ENCODE measurements at regions not wholly inside any gene's neighbourhood (a gene's known extent, or its start where the extent isn't known, plus 50 kb on each side); places are given as distances from the start of the nearest gene placed in this dataset.

DNA sequence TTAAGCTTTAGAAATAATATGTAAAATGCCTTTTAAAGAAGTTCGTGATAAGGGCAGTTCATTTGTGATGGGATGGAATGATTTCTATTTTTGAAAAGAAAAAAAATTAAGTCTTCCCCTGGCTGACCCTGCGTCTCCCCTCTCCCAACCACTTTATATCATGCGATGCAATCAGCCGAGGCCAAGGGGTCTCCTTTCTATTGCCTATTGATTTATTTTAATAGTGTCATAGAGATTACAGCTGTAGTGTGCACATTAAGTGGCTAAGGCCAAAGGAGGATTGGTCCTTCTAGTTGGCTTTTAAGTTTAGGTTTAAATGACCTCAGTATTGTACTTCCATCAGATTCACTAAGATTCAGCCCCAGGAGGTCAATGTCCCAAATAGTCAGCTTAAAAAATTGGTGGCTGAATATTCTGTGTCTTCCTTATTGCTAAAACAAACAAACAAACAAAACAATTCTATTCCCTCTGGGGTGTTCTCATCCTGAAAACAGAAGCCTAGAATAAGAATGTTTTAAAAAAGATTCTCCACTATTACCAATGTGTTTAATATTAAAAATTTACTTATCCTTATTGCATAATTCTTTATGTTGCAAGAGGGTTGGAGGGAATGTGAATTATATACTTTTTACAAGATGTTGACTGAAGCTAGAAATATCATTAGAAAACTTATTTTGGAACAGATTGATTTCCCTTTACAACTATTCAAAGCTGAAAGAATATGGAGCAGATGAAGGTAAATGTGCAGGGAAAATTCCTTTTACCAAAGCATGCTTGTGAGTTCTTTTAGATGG is 359.1 kb downstream of the SAMD5 start:
- DNase-seq: no peak

DNA sequence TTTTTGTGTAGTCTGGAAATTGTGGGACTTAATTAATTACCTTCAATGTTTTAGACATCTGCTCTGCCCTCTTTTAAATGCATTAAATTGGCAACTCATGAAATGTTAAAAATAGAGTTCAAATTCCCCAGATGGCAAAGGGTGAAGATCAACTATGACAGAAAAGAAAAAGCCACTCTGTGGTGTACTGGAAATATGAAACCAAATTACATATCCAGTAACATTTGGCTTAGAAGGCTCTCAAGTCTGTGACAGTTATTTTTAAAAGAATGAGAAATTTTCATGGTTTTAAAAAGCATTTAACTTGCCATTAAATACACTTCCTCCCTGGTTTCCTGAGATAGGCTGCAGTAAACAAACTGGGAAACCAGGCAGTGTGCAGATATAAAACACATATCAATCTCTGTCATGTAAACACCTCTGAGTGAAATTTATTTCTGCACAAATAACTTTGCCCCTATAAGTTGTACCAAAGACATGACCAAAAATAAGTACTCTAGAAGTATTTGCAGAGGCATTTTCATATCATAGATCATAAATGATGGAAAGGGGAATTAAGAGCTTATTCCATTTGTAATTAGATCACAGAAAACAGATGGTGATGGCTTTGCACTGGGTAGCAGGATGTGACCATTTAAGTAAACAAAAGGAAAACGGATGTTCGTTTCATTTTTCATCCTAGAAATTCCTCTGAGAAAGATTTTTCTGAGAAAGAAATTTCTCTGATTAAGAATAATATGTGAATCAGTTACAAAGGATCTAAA is 360.1 kb downstream of the SAMD5 start:
- no peak for DNase-seq

- DNase-seq: no peak
Observed at GRCh38 chr6:147869201-147869600, 360.7 kb downstream of the SAMD5 start.

DNA sequence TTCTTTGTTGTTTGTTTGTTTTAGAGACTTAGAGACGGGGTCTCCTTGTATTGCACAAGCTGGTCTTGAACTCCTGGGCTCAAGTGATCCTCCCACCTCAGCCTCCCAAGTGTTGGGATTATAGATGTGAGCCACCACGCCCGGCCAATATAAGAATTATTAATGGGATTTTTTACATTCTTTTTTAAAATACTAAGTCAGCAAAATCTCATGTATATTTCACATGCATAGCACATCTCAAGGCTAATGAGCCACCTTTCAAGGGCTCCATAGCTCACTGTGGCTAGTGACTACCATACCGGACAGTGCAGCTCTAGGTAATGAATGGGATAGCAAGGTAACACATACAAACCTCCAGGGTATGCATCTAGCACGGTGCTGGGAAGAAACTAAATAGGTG is 361.4 kb downstream of the SAMD5 start:
- DNase-seq: no peak

DNA sequence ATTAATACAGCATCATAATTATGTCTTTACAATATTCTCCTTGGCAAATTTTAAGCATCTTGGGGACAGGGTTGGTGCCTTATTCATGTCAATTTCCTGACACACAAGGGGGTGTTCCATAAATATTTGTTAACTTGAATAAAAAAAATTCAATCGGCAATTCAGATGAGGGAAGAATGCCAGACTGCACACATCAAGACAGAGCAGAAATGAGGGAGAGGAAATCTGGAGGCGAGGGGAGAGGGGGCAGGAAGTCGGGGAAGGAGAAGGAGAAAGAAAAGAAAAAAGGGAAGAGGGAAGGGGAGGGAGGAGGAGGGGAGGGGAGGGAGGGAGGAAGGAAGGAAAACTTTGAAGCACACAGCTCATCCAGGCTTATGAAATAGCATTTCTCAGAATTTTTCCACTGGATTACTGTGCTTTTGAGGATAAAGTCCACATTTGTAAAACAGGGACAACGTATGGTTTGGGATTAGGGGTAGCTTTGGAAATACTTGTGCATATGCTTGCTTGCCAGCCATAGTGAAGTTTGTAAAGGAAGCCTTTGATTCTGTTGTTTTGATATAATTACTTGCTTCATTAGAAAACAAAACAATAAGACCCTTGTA is 362.1 kb downstream of the SAMD5 start:
- DNase-seq: no peak

GRCh38 chr6:147872002-147872401 is 363.5 kb downstream of the SAMD5 start:
- DNase-seq: no peak

- no peak for DNase-seq
Observed at GRCh38 chr6:147873816-147874215, 365.3 kb downstream of the SAMD5 start.

- no peak for DNase-seq
Observed at GRCh38 chr6:147874322-147874721, 365.8 kb downstream of the SAMD5 start.

DNA sequence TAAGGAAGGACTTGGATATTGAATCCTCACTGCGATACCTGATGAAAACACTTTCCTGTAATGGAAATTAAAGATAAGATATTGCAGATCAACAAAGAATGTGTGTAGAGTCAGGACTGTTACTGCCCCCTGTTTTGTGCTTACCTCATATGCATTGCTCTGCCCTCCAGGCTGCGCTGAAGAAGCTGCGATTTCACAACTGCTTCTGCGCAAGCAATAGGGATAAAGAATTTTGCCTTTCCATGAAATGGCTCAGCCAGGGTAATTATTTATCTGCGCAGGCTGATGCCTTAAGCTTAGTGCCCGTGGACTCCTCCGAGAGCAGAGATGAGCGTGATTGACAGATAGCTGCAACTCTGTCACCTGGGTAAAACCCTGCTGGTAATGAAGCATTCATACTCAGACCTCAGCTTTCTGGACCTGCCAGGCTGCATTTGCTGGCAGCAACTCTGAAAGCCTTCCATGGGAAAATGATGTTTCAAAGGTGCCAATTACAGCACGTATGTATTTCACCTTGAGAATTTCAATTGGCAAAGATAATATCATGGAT is 370.6 kb downstream of the SAMD5 start:
- DNase-seq: no peak

DNA sequence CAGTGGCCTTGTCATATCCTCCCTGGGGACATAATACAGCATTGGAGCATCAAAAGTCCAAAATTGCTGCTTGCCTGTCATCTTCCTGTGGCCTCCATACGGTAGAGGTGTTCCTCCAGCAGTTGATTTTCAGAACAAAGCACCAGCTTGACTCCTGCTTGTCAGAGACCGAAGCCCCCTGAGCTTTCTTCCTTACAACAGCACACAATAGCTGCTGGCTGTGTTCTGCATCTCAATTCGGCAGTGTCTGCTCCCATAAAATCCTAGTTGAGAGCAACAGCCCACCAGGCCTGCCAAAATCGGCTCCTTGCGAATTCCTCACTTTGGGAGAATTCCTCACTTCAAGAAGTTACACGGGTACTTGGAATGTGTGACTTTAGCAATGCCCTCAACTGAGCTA is 372.9 kb downstream of the SAMD5 start:
- no peak for DNase-seq

DNA sequence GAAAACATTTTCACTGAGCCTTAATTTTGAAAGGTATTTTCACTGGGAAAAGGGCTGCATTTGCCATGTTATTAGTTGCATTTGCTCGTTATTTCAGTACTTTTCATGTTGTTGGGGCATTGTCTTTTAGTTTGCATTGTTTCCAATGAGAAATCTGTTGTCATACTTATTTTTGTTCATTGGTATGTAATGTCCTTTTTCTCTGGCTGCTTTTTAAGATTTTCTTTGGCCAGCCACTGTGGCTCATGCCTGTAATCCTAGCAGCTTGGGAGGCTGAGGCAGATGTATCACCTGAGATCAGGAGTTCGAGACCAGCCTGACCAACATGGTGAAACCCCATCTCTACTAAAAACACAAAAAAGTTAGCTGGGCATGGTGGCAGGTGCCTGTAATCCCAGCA is 379.9 kb downstream of the SAMD5 start:
- no peak for DNase-seq

DNA sequence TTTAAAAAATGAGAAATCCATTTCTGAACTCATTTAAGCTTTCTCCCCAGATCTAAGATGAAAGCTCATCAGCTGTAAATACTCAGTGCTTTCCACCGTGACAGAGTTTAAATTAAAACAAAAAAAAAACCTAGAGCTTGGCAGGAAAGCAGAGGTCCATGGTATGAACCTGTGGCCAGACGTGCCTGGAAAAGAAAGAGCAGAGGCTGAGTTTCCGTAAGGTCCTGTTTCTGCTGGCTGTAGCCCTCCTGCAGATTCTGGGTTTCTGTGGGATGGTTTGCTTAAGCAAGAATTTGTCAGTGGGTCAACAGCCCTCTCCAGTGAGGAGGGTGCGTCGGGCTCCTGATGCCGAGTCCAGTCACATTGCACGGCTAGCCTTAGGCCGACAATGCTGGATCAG is 383.2 kb downstream of the SAMD5 start:
- peak; percentile 7 for DNase-seq

DNA sequence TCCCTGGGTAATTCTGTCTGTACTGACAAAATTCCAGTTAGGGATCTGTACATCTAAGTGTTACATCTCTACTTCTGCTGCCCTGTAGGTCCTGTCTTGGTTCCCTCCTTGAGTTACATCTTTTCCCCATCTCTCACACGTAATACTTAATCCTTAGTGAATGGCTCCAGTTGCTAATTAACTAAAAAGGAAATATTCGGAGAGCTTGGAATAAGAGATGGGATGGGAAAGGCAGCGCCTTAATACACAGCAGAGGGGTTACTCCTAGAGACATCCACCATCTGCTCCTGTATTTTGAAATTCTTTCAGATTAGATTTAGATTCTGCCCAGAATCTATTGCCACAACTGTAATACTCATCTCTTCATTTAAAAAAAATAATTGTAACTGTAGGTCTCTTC is 384.0 kb downstream of the SAMD5 start:
- DNase-seq: no peak

- no peak for DNase-seq
Observed at GRCh38 chr6:147895272-147895671, 386.8 kb downstream of the SAMD5 start.

DNA sequence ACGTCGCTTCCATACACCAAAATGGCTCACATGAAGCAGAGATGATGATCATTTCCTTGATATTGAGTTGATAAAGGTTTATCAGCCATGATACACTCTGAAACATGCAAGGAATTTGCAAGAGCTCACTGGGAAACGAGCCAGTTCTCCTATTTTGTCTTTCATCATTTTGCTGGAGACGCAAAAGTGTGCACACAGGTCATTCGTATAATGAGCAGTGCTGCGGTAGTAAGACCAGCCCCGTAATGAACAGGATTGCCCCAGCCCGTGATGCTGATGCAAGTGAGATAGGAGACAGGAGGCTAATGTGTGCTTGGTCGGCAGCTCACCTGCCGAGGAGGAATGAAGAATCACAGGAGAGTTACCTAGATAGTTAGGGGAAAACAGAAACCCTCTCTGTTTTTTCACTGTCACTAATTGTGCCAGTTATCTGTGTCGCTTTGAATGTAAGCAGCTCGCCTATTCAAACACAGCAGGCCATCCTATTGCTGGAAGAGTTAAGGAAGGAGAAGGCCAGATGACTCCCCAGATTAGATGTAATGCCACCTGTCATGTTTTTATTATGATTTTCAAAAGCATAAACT is 391.8 kb downstream of the SAMD5 start:
- no peak for DNase-seq

DNA sequence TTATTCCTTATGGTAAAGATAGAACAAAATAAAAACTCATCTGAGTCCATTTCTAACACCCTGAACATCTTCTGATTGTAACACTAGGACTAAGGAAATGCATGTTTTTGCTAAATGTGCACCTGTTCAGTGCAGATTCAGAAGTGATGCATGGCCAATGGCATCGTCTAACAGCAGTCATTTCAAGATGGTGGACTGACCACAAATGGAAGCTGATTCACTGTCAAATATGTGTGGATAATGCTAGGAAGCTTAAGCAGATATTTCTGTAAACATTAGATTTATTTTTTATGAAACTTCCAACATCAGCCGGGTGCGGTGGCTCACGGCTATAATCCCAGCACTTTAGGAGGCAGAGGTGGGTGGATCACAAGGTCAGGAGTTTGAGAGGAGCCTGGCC is 394.8 kb downstream of the SAMD5 start:
- no peak for DNase-seq

- DNase-seq: no peak
Observed at GRCh38 chr6:147903931-147904330, 395.4 kb downstream of the SAMD5 start.

DNA sequence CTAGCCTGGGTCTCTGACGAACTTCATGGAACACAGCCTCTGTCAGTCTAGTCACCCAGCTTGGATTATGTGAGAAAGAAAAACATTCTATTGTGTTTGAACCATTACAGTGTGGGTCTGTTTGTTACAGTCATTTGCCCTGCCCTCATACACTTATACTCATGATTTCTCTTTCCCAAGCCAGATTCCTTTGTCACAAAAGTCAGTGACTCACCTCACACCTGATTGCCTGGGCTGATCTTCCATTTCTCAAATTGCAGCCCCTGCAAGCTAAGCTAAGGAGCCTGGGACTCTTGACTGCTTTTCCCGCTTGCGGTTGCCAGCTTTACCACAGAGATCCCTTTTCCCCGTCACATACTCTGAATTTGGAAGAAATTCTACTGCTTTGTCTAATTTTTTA is 395.9 kb downstream of the SAMD5 start:
- DNase-seq: no peak

DNA sequence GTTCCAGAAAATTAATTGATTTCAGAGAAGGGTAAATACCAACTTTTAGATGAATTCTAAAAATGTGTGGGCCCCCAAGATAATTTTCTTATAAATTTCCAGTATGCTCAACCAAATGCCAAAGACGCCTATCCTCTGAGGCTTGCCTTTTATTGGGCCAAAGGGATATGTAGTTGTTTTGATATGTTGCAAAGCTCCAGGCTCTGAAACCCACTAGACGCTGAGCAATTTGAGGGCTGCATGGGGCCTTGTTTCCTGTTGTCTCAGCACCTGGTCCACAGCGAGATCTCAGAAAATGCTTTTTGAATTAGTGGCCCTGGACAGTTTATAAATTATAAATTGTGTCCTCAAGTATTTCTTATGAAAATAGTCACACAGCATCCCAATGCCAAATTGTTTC is 397.2 kb downstream of the SAMD5 start:
- DNase-seq: no peak

- no peak for DNase-seq
Observed at GRCh38 chr6:147906361-147906760, 397.9 kb downstream of the SAMD5 start.

GRCh38 chr6:147909640-147910039 is 401.1 kb downstream of the SAMD5 start:
- no peak for DNase-seq

DNA sequence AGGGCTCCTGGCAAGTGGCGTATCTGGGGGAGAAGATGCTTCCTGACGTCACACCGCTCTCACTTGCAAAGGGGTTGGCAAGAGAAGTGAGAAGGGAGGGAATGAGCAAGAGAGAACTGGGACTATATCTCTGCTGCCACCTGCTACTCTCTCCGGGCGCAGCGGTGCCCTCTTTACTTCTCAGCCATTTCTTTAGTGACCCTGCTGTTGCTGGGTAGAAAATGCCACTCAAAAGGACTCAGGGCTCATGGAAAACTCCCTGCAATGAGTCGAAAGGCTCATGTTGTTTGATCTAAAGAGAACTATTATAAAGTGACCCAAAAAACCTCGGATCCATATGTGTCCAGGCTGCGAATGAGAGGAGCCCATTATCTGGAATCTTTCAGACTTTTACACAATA is 401.8 kb downstream of the SAMD5 start:
- no peak for DNase-seq

- no peak for DNase-seq
Observed at GRCh38 chr6:147911057-147911456, 402.6 kb downstream of the SAMD5 start.

Data from right kidney (tissue), 1 donor.